Lung (tissue), 11 donors: ENCODE measurements at regions not wholly inside any gene's neighbourhood (a gene's known extent, or its start where the extent isn't known, plus 50 kb on each side); places are given as distances from the start of the nearest gene placed in this dataset.

Experiments
- ATAC-seq: fragments of 200-7000 bp; cut with Tn5 transposase; one replicate; pipeline ENCODE4 v1.9.1; 2020; ENCODE audit warnings: moderate number of reproducible peaks; ENCODE audit not compliant: insufficient read depth, low FRiP score
- DNase-seq, 3 donors: peaks; one replicate each; pipeline ENCODE4 v3.0.0-alpha.2; 2013 to 2017
- H3K27ac ChIP-seq, 2 donors: one replicate each; pipeline ENCODE4 v1.5.1; 2013; ENCODE audit warnings: mild to moderate bottlenecking in 2 of 2, moderate library complexity in 2 of 2, control low read depth in 1 of 2, inconsistent platforms in 1 of 2, low read depth in 1 of 2, low read length in 1 of 2
- H3K27me3 ChIP-seq, 3 donors: one replicate each; pipeline ENCODE4 v1.5.1; 2013; ENCODE audit warnings: low read length in 2 of 3; ENCODE audit not compliant: control insufficient read depth in 3 of 3, insufficient read depth in 3 of 3
- H3K36me3 ChIP-seq, 4 donors: one replicate each; pipeline ENCODE4 v1.5.1; 2013; ENCODE audit warnings: low read length in 4 of 4, mild to moderate bottlenecking in 1 of 4, moderate library complexity in 1 of 4; ENCODE audit not compliant: control insufficient read depth in 4 of 4, insufficient read depth in 4 of 4
- H3K4me1 ChIP-seq, 5 donors: one replicate each; pipeline ENCODE4 v1.5.1; 2013; ENCODE audit warnings: low read length in 5 of 5, mild to moderate bottlenecking in 2 of 5, moderate library complexity in 1 of 5; ENCODE audit not compliant: control insufficient read depth in 5 of 5, insufficient read depth in 5 of 5
- H3K4me3 ChIP-seq: one replicate; pipeline ENCODE4 v1.5.1; 2013; ENCODE audit warnings: mild to moderate bottlenecking, control low read depth, moderate library complexity
- H3K9ac ChIP-seq, 2 donors: one replicate each; pipeline ENCODE4 v1.5.1; 2013; ENCODE audit warnings: low read length in 2 of 2, control low read depth in 1 of 2; ENCODE audit not compliant: insufficient read depth in 1 of 2
- H3K9me3 ChIP-seq, 4 donors: one replicate each; pipeline ENCODE4 v1.5.1; 2013; ENCODE audit warnings: low read length in 3 of 4, mild to moderate bottlenecking in 1 of 4, moderate library complexity in 1 of 4; ENCODE audit not compliant: control insufficient read depth in 4 of 4, insufficient read depth in 3 of 4
- CTCF ChIP-seq: IDR thresholded peaks from 2 replicates; pipeline ENCODE4 v1.5.1; 2012; ENCODE audit warnings: mild to moderate bottlenecking; ENCODE audit errors: control extremely low read depth, extremely low read depth
- WGBS, 2 donors: extraction: QIAGEN DNeasy Blood & Tissue Kit; methylation state at CpG; one replicate each; pipeline ENCODE4 v1.1.7; 2013; 5-methylcytosine and 5-hydroxymethylcytosine counted together
- donor health status: control.
- donor health status: control.
- donor health status: Bipolar disorder and iron deficiency.
- donor health status: healthy.
- donor health status: DM: yes; HTN: yes; CAD: no.

- WGBS, 2 donors: 93% methylated on average over 4 of the region's 4 CpGs
- Histone ChIP-seq H3K27ac (no peak overlapping the region), H3K27me3 (no peaks in the 10 kb centered on the region), H3K4me3 (no peak overlapping the region), H3K9me3 (peaks cover 0 to 2% (median 0%) of the 10 kb centered on the region in 4 donors), H3K9ac (no peak overlapping the region), H3K36me3 (no peaks in the 10 kb centered on the region), H3K4me1 (peaks cover 0 to 40% (median 12%) of the 10 kb centered on the region in 5 donors)
- ATAC-seq (no peak), DNase-seq (no peak)
- no peak for TF ChIP-seq CTCF
Observed at GRCh38 chr11:69966583-69966835, 111.6 kb upstream of the ANO1 start.

GRCh38 chr11:69966910-69967483, 111.1 kb upstream of the ANO1 start:
- ATAC-seq: no peak
- Histone ChIP-seq H3K27ac (no peak overlapping the region), H3K36me3 (no peaks in the 10 kb centered on the region), H3K4me3 (no peak overlapping the region), H3K4me1 (peaks cover 0 to 40% (median 12%) of the 10 kb centered on the region in 5 donors), H3K27me3 (no peaks in the 10 kb centered on the region), H3K9me3 (no peaks in the 10 kb centered on the region), H3K9ac (no peak overlapping the region)
- DNase-seq: no peak
- WGBS, 2 donors: 90 to 91% methylated on average over 25 of the region's 25 CpGs
- no peak for TF ChIP-seq CTCF

GRCh38 chr11:69967484-69967883, 110.6 kb upstream of the ANO1 start:
- no peak for TF ChIP-seq CTCF
- ATAC-seq (no peak), DNase-seq (no peak)
- Histone ChIP-seq H3K9ac (peak overlapping the region in 1 of 2 donors; percentile 53), H3K9me3 (no peaks in the 10 kb centered on the region), H3K4me1 (peaks cover 0 to 36% (median 12%) of the 10 kb centered on the region in 5 donors), H3K27ac (no peak overlapping the region), H3K36me3 (no peaks in the 10 kb centered on the region), H3K4me3 (no peak overlapping the region), H3K27me3 (no peaks in the 10 kb centered on the region)
- 87 to 88% methylated on average over 6 of the region's 6 CpGs for WGBS, 2 donors
